DND-41 (cell line): ENCODE measurements at regions not wholly inside any gene's neighbourhood (a gene's known extent, or its start where the extent isn't known, plus 50 kb on each side); places are given as distances from the start of the nearest gene placed in this dataset.

Experiments used
- EZH2 ChIP-seq: IDR thresholded peaks from 3 replicates; pipeline ENCODE4 v1.6.1; 2012; ENCODE audit warnings: borderline replicate concordance, low read depth, mild to moderate bottlenecking, moderate library complexity, low read length, inconsistent platforms; ENCODE audit not compliant: severe bottlenecking
- TF ChIP-seq, protein P1 (sequence below): IDR thresholded peaks from 2 replicates; pipeline ENCODE4 v1.5.1; 2012; ENCODE audit warnings: borderline replicate concordance, low read length, moderate library complexity, mild to moderate bottlenecking; ENCODE audit not compliant: poor library complexity, severe bottlenecking; ENCODE audit errors: extremely low read depth

DNA sequence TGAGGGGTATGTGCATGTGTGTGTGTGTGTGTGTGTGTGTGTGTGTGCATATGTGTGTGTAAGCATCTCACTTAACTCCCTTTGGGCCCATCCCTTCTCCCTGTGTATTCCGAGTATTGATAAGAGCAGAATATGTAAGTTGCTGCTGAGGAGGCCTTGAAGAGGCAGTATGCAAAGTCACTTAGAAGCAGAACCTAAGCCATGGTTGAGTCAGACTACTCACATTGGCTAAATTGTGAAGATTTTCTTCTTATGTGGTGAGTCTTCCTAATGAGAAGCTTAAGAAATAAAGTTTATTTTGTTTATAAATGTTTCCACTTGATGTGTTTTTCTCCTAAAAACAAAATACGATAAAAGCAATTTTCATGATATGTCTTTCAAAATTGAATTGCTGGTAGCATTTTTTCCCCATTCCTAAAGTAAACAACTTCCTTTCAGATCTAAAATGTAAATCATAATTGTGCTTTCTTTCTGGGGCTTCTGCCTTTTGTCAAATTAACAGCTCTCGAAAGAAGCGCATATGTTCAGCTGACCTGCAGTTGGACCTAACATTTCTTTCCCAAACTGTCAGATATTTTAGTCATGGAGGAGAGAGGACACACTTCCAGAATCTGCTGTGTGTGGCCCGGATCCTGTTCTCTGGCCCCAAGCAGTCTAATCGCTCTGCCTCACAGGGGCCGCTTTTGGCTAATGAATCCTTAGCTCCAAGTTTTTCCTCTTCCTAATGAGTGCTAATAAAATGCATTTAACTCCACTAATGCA is 284.0 kb downstream of the DUSP10 start:
- TF ChIP-seq, protein P1, sequence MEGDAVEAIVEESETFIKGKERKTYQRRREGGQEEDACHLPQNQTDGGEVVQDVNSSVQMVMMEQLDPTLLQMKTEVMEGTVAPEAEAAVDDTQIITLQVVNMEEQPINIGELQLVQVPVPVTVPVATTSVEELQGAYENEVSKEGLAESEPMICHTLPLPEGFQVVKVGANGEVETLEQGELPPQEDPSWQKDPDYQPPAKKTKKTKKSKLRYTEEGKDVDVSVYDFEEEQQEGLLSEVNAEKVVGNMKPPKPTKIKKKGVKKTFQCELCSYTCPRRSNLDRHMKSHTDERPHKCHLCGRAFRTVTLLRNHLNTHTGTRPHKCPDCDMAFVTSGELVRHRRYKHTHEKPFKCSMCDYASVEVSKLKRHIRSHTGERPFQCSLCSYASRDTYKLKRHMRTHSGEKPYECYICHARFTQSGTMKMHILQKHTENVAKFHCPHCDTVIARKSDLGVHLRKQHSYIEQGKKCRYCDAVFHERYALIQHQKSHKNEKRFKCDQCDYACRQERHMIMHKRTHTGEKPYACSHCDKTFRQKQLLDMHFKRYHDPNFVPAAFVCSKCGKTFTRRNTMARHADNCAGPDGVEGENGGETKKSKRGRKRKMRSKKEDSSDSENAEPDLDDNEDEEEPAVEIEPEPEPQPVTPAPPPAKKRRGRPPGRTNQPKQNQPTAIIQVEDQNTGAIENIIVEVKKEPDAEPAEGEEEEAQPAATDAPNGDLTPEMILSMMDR = no peak
- no peak for TF ChIP-seq EZH2
